ENCODE measurements at regions not wholly inside any gene's neighbourhood (a gene's known extent, or its start where the extent isn't known, plus 50 kb on each side); places are given as distances from the start of the nearest gene placed in this dataset.

DNA sequence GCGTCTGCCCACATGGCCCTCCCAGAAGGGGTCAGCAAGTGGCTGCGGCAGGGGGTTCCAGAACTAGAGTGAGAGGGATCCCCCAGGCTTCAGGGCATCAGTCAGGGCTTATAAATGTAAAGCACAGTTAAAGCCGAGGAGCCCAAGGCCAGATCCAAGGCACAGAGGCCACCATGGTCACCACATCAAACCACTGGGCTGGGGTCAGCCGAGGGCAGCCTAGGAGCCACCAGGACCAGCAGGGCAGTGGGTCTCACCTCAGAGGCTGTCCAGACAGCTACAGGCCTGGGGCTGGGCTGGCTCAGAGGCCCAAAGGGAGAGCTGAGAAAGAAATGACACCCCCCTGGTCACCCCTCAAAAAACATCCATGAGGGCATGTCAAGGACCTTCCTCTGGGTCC lies 188.5 kb downstream of the INHBB start (continued):
- TF ChIP-seq, protein P1, sequence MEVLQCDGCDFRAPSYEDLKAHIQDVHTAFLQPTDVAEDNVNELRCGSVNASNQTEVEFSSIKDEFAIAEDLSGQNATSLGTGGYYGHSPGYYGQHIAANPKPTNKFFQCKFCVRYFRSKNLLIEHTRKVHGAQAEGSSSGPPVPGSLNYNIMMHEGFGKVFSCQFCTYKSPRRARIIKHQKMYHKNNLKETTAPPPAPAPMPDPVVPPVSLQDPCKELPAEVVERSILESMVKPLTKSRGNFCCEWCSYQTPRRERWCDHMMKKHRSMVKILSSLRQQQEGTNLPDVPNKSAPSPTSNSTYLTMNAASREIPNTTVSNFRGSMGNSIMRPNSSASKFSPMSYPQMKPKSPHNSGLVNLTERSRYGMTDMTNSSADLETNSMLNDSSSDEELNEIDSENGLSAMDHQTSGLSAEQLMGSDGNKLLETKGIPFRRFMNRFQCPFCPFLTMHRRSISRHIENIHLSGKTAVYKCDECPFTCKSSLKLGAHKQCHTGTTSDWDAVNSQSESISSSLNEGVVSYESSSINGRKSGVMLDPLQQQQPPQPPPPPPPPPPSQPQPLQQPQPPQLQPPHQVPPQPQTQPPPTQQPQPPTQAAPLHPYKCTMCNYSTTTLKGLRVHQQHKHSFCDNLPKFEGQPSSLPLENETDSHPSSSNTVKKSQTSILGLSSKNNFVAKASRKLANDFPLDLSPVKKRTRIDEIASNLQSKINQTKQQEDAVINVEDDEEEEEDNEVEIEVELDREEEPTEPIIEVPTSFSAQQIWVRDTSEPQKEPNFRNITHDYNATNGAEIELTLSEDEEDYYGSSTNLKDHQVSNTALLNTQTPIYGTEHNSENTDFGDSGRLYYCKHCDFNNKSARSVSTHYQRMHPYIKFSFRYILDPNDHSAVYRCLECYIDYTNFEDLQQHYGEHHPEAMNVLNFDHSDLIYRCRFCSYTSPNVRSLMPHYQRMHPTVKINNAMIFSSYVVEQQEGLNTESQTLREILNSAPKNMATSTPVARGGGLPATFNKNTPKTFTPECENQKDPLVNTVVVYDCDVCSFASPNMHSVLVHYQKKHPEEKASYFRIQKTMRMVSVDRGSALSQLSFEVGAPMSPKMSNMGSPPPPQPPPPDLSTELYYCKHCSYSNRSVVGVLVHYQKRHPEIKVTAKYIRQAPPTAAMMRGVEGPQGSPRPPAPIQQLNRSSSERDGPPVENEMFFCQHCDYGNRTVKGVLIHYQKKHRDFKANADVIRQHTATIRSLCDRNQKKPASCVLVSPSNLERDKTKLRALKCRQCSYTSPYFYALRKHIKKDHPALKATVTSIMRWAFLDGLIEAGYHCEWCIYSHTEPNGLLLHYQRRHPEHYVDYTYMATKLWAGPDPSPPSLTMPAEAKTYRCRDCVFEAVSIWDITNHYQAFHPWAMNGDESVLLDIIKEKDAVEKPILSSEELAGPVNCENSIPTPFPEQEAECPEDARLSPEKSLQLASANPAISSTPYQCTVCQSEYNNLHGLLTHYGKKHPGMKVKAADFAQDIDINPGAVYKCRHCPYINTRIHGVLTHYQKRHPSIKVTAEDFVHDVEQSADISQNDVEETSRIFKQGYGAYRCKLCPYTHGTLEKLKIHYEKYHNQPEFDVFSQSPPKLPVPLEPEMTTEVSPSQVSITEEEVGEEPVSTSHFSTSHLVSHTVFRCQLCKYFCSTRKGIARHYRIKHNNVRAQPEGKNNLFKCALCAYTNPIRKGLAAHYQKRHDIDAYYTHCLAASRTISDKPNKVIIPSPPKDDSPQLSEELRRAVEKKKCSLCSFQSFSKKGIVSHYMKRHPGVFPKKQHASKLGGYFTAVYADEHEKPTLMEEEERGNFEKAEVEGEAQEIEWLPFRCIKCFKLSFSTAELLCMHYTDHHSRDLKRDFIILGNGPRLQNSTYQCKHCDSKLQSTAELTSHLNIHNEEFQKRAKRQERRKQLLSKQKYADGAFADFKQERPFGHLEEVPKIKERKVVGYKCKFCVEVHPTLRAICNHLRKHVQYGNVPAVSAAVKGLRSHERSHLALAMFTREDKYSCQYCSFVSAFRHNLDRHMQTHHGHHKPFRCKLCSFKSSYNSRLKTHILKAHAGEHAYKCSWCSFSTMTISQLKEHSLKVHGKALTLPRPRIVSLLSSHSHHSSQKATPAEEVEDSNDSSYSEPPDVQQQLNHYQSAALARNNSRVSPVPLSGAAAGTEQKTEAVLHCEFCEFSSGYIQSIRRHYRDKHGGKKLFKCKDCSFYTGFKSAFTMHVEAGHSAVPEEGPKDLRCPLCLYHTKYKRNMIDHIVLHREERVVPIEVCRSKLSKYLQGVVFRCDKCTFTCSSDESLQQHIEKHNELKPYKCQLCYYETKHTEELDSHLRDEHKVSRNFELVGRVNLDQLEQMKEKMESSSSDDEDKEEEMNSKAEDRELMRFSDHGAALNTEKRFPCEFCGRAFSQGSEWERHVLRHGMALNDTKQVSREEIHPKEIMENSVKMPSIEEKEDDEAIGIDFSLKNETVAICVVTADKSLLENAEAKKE (CRISPR knock-in tag; IDR thresholded peaks at IDR 0.05): no peak
- TF ChIP-seq ZNF331 (CRISPR knock-in tag; IDR thresholded peaks at IDR 0.05; ENCODE audit: low read depth) (no peak), ZNF114 (CRISPR knock-in tag; IDR thresholded peaks at IDR 0.05) (no peak)

DNA sequence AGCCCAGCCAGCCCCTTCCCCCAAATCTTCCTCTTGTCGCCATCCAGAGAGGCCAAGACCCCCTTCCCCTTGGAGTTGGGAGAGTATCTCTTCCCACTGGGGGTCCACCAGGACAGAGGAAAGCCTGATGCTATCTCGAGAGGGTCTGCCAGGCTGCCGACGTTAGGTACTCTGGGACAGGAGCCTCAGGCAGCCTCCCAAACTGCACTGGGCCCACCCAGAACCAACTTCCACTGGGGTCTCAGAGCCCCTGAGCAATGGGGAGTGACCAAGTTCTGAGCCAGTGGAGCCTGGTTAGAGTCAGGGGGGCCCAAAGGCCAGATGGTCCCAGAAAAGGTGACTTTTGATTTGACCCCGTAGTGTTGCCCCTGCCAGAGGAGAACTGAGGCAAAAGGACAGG lies 189.1 kb downstream of the INHBB start:
- no peak for TF ChIP-seq NANOG (IDR thresholded peaks at IDR 0.05; ENCODE audit: borderline replicate concordance)
- peaks cover 11% of the 10 kb centered on the region for H3K9me3 Mint-ChIP-seq
- peaks cover 9% of the 10 kb centered on the region for H3K27me3 Mint-ChIP-seq (ENCODE audit: insufficient read depth, low read depth, poor library complexity)
- H3F3A ChIP-seq (replicated peaks; ENCODE audit: low read depth): no peaks in the 10 kb centered on the region
- no peak overlapping the region for H3K4me2 ChIP-seq
- H3K4me1 Mint-ChIP-seq: no peaks in the 10 kb centered on the region; the same call in 2 of the 3 replicates
- H3K36me3 ChIP-seq (ENCODE audit: insufficient read depth): no peaks in the 10 kb centered on the region
- no peaks in the 10 kb centered on the region for H3K79me2 ChIP-seq (replicated peaks; ENCODE audit: insufficient read depth)
- no peaks in the 10 kb centered on the region for H3K27me3 ChIP-seq (ENCODE audit: insufficient read depth)
- no peaks in the 10 kb centered on the region for H3K36me3 Mint-ChIP-seq (ENCODE audit: low read depth)
- no peak overlapping the region for H3K27ac ChIP-seq (ENCODE audit: low read depth)
- ATAC-seq (no peak), DNase-seq (ENCODE audit: low spot score) (no peak)
- H3K4me3 ChIP-seq: no peak overlapping the region
- no peak overlapping the region for H2AFZ ChIP-seq
- no peaks in the 10 kb centered on the region for H4K20me1 ChIP-seq (replicated peaks; ENCODE audit: insufficient read depth)
- no peak overlapping the region for H3K27ac Mint-ChIP-seq
- no peaks in the 10 kb centered on the region for H3K4me1 ChIP-seq (ENCODE audit: insufficient read depth)
- no peak overlapping the region for H3K4me3 Mint-ChIP-seq
- H3K9me2 ChIP-seq (ENCODE audit: insufficient read depth): no peaks in the 10 kb centered on the region

DNA sequence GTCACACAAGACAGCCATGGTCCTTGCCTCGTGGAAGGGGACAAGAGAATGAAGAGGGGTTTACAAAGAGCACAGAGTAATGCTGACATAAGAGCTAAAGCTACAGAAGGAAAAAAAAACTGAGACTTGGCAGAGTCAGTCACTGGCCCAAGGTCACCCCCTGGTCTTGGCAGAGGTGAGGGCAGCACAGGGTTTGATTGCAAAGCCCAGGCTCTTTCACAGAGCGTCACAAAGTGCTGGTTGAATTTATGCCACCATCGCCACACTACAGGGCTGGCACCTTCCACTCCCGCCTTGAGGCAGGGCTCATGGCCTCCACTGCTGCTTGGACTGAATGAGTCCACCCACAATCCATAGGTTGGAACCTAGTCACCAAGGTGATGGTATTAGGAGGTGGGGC lies 190.2 kb downstream of the INHBB start:
- no peaks in the 10 kb centered on the region for H3K36me3 ChIP-seq (ENCODE audit: insufficient read depth)
- peaks cover 11% of the 10 kb centered on the region for H3K27me3 Mint-ChIP-seq (ENCODE audit: insufficient read depth, low read depth, poor library complexity)
- H3K4me3 Mint-ChIP-seq: no peak overlapping the region
- H3K4me1 Mint-ChIP-seq: peaks cover 5% of the 10 kb centered on the region
- no peak overlapping the region for H3K4me3 ChIP-seq
- H3K9me3 Mint-ChIP-seq: peaks cover 2% of the 10 kb centered on the region; the same call in 1 of the 3 replicates
- H3K79me2 ChIP-seq (replicated peaks; ENCODE audit: insufficient read depth): no peaks in the 10 kb centered on the region
- H3K4me1 ChIP-seq (ENCODE audit: insufficient read depth): no peaks in the 10 kb centered on the region
- H3K36me3 Mint-ChIP-seq (ENCODE audit: low read depth): no peaks in the 10 kb centered on the region
- no peak for DNase-seq (ENCODE audit: low spot score)
- H3F3A ChIP-seq (replicated peaks; ENCODE audit: low read depth): no peaks in the 10 kb centered on the region
- no peaks in the 10 kb centered on the region for H3K9me2 ChIP-seq (ENCODE audit: insufficient read depth)
- H3K4me2 ChIP-seq: no peak overlapping the region
- H4K20me1 ChIP-seq (replicated peaks; ENCODE audit: insufficient read depth): no peaks in the 10 kb centered on the region
- no peak overlapping the region for H2AFZ ChIP-seq
- no peak for ATAC-seq
- H3K27me3 ChIP-seq (ENCODE audit: insufficient read depth): no peaks in the 10 kb centered on the region
- H3K27ac Mint-ChIP-seq: no peak overlapping the region
- H3K27ac ChIP-seq (ENCODE audit: low read depth): no peak overlapping the region
- TF ChIP-seq STAT1 (IDR thresholded peaks at IDR 0.05; ENCODE audit: unreplicated experiment) (no peak), ZNF114 (CRISPR knock-in tag; IDR thresholded peaks at IDR 0.05) (no peak), ZNF331 (CRISPR knock-in tag; IDR thresholded peaks at IDR 0.05; ENCODE audit: low read depth) (no peak)
- TF ChIP-seq, protein P1 (CRISPR knock-in tag; IDR thresholded peaks at IDR 0.05): no peak
